ENCODE measurements at regions not wholly inside any gene's neighbourhood (a gene's known extent, or its start where the extent isn't known, plus 50 kb on each side); places are given as distances from the start of the nearest gene placed in this dataset.
"Not testable (repeated sequence)": the region's sequence is repeated elsewhere in the genome, so short reads cannot be mapped to it uniquely, and the experiment has no call there.

- H3K27ac ChIP-seq: no peak overlapping the region
- TF ChIP-seq ZFX (IDR thresholded peaks at IDR 0.05): no peak
- TF ChIP-seq, protein P1, sequence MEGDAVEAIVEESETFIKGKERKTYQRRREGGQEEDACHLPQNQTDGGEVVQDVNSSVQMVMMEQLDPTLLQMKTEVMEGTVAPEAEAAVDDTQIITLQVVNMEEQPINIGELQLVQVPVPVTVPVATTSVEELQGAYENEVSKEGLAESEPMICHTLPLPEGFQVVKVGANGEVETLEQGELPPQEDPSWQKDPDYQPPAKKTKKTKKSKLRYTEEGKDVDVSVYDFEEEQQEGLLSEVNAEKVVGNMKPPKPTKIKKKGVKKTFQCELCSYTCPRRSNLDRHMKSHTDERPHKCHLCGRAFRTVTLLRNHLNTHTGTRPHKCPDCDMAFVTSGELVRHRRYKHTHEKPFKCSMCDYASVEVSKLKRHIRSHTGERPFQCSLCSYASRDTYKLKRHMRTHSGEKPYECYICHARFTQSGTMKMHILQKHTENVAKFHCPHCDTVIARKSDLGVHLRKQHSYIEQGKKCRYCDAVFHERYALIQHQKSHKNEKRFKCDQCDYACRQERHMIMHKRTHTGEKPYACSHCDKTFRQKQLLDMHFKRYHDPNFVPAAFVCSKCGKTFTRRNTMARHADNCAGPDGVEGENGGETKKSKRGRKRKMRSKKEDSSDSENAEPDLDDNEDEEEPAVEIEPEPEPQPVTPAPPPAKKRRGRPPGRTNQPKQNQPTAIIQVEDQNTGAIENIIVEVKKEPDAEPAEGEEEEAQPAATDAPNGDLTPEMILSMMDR (conservative IDR thresholded peaks at IDR 0.05): no peak
Observed at GRCh38 chr2:228367356-228367755, 185.9 kb upstream of the SPHKAP start.

GRCh38 chr2:228359473-228359872 is 178.0 kb upstream of the SPHKAP start:
- TF ChIP-seq, protein P1 (conservative IDR thresholded peaks at IDR 0.05): no peak
- no peak for TF ChIP-seq ZFX (IDR thresholded peaks at IDR 0.05)

DNA sequence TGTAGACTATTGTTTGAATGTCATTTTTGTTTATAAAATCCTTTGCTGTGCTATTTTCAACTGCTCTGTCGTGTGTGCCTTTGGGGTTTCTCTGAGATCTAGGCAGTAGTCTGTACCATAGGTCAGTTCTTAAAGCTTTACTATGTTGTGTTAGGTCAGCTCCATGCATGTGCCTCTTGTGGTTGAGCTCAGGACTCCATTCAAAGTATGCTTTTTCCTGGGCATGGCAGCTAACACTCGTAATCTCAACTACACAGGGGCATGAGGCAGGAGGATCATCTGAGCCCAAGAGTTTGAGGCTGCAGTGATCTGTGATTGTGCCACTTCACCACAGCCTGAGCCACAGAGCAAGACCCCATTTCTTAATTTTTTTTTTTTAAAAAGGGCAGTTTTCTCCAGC is 174.4 kb upstream of the SPHKAP start:
- TF ChIP-seq ZFX (IDR thresholded peaks at IDR 0.05): no peak
- TF ChIP-seq, protein P1 (conservative IDR thresholded peaks at IDR 0.05): no peak
- H3K27ac ChIP-seq: no peak overlapping the region

More at GRCh38 chr2:228359473-228359872, 178.0 kb upstream of the SPHKAP start:
- H3K27ac ChIP-seq: no peak overlapping the region

DNA sequence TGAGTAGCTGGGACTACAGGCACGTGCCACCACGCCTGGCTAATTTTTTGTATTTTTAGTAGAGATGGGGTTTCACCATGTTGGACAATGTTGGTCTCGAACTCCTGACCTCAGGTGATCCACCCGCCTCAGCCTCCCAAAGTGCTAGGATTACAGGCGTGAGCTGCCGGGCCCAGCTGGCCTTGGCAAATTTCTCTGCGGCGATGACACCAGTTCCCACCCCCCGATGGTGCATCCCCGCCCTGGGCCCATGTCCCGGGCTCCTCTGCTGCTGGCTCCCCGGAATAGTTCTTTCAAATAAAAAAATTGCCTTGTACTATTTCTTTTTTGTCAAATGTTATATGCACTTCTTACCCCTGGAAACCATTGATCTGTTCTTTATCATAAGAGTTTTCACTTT is 171.5 kb upstream of the SPHKAP start:
- not testable (repeated sequence) for H3K27ac ChIP-seq

GRCh38 chr2:228352048-228352447 is 170.6 kb upstream of the SPHKAP start:
- TF ChIP-seq, protein P1 (conservative IDR thresholded peaks at IDR 0.05): no peak
- no peak for TF ChIP-seq ZFX (IDR thresholded peaks at IDR 0.05)

GRCh38 chr2:228348516-228349064 is 167.1 kb upstream of the SPHKAP start:
- H3K27ac ChIP-seq: no peak overlapping the region
- no peak for TF ChIP-seq ZFX (IDR thresholded peaks at IDR 0.05)
- TF ChIP-seq, protein P1 (conservative IDR thresholded peaks at IDR 0.05): no peak

More at GRCh38 chr2:228352048-228352447, 170.6 kb upstream of the SPHKAP start:
- no peak overlapping the region for H3K27ac ChIP-seq

DNA sequence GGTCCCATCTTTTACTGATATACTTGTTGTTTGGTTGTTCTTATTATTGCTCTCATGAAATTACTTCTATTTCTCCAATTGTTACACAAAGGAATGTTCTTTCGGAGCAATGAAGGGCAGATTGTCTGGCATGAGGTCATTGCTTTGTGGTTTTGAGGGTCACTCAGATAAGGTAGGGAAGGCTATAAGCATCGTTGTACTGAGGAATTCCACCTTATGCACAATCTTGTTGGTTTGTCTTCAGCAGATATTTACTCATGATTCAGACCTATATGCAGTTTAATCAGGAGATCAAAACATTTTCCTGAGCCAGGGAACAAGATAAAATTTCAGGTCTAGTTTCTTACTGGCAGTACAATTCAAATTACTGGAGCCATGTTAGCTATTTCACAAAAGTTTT is 163.0 kb upstream of the SPHKAP start:
- no peak overlapping the region for H3K27ac ChIP-seq
- TF ChIP-seq, protein P1 (conservative IDR thresholded peaks at IDR 0.05): no peak
- TF ChIP-seq ZFX (IDR thresholded peaks at IDR 0.05): no peak

DNA sequence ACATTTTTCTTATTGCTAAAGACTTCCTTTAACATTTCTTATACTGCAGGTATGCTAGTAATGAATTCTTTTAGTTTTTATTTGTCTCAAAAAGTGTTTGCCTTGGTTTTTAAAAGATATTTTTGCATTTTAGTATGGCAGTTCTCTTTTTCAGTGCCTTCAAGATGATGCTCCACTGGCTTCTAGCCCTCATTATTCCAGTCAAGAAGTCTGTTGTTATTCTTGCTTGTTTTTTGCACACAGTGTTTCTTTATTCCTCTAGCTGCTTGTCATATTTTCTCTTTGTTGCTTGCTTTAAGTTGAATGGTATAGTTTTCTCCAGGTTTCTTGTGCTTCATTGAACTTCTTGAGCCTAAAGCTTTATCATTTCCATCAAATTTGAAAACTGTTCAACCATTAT is 158.0 kb upstream of the SPHKAP start:
- no peak for TF ChIP-seq ZFX (IDR thresholded peaks at IDR 0.05)
- TF ChIP-seq, protein P1 (conservative IDR thresholded peaks at IDR 0.05): no peak

More for the DNA sequence above, 158.0 kb upstream of the SPHKAP start:
- no peak overlapping the region for H3K27ac ChIP-seq

Data from C4-2B (cell line).